ENCODE measurements at regions not wholly inside any gene's neighbourhood (a gene's known extent, or its start where the extent isn't known, plus 50 kb on each side); places are given as distances from the start of the nearest gene placed in this dataset.

DNA sequence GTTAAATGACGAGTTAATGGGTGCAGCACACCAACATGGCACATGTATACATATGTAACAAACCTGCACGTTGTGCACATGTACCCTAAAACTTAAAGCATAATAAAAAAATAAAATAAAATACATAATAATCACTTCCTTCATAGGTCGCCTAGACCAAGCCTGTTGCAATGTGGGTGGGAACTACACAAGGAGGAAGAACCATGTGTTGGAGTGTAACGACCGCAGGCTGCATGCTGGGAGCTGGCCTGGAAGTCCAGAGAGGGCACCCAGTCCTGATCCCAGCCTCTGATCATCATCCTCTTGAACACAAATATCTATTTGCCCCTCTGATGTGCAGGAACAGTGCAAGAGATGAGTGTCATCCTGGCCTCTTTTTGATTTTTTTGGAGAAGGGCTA is 224.7 kb upstream of the ASIC2 start:
- no peak for TF ChIP-seq EZH2 (IDR thresholded peaks at IDR 0.05; ENCODE audit: borderline replicate concordance, low read depth, low read length, severe bottlenecking)
- TF ChIP-seq, protein P1, sequence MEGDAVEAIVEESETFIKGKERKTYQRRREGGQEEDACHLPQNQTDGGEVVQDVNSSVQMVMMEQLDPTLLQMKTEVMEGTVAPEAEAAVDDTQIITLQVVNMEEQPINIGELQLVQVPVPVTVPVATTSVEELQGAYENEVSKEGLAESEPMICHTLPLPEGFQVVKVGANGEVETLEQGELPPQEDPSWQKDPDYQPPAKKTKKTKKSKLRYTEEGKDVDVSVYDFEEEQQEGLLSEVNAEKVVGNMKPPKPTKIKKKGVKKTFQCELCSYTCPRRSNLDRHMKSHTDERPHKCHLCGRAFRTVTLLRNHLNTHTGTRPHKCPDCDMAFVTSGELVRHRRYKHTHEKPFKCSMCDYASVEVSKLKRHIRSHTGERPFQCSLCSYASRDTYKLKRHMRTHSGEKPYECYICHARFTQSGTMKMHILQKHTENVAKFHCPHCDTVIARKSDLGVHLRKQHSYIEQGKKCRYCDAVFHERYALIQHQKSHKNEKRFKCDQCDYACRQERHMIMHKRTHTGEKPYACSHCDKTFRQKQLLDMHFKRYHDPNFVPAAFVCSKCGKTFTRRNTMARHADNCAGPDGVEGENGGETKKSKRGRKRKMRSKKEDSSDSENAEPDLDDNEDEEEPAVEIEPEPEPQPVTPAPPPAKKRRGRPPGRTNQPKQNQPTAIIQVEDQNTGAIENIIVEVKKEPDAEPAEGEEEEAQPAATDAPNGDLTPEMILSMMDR (IDR thresholded peaks at IDR 0.05; ENCODE audit: extremely low read depth in 1 of 2, insufficient read depth in 1 of 2, low read depth in 1 of 2, low read length in 2 of 2), result no peak

Measured in endothelial cell of umbilical vein (primary cell).